Thyroid gland (tissue), 4 donors: ENCODE measurements at regions not wholly inside any gene's neighbourhood (a gene's known extent, or its start where the extent isn't known, plus 50 kb on each side); places are given as distances from the start of the nearest gene placed in this dataset.

ENCODE experiments used
- DNase-seq, 2 donors: peaks; one replicate each; pipeline ENCODE4 v3.0.0-alpha.2; 2019
- H3K27ac ChIP-seq, 3 donors: fragments of 200-600 bp; sonication (generic); 1 replicate in 2 of 3; 2 replicates in 1 of 3; pipeline ENCODE4 v1.5.1; 2016 to 2019; ENCODE audit warnings: mild to moderate bottlenecking in 1 of 3, moderate library complexity in 1 of 3
- H3K27me3 ChIP-seq: fragments of 200-600 bp; sonication (generic); one replicate; pipeline ENCODE4 v1.5.1; 2019
- H3K36me3 ChIP-seq, 2 donors: fragments of 200-600 bp; sonication (generic); one replicate each; pipeline ENCODE4 v1.5.1; 2016 to 2019
- H3K4me1 ChIP-seq, 2 donors: fragments of 200-600 bp; sonication (generic); one replicate each; pipeline ENCODE4 v1.5.1; 2017 to 2019
- H3K4me3 ChIP-seq, 3 donors: fragments of 200-600 bp; sonication (generic); replicated peaks in 1 of 3; 1 replicate in 2 of 3; 2 replicates in 1 of 3; pipeline ENCODE4 v1.5.1; 2016; ENCODE audit warnings: mild to moderate bottlenecking in 1 of 3
- H3K9me3 ChIP-seq: fragments of 200-600 bp; sonication (generic); one replicate; pipeline ENCODE4 v1.5.1; 2017
- POLR2A ChIP-seq, 2 donors: fragments of 450-650 bp; IDR thresholded peaks; one replicate each; pipeline ENCODE4 v1.6.1; 2017; ENCODE audit warnings: antibody characterized with exemption in 2 of 2, mild to moderate bottlenecking in 2 of 2, moderate library complexity in 1 of 2
- WGBS, 2 donors: methylation state at CpG; one replicate each; pipeline ENCODE4 v1.1.5; 2017; 5-methylcytosine and 5-hydroxymethylcytosine counted together
- intact Hi-C: fragments of 100-400 bp; cut with DNase I; formaldehyde crosslinking; loops from one replicate; pipeline ENCODE4 v1.15.1; 2023
- TF ChIP-seq, protein P1 (sequence below), 6 experiments: fragments of 200-600 bp in 3 of 6; fragments of 450-650 bp in 3 of 6; sonication (generic) in 3 of 6; IDR thresholded peaks; one replicate each; pipeline ENCODE4 v1.5.1; 2016 to 2019; ENCODE audit warnings: antibody characterized with exemption in 6 of 6, mild to moderate bottlenecking in 2 of 6, inconsistent platforms in 1 of 6, moderate library complexity in 1 of 6

DNA sequence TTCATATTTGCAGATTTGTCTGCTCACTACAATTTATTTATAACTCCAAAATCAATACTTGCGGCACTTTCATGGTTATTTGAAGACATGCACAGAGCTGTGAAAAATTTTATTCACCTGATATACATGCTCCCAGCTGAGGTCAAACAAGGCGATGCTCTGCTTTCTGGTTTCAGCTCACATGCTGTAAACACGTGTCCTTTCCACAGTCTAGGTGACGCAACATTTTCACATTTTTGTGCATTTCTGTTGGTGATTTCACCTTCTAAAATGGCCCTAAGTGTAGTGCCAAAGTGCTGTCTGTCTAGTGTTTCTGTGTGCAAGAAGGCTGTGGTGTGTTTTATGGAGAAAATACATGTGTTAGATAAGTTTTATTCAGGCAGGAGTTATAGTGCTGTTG is 650.5 kb downstream of the RNF144B start:
- no peak for TF ChIP-seq POLR2A (IDR thresholded peaks at IDR 0.05)
- TF ChIP-seq, protein P1, sequence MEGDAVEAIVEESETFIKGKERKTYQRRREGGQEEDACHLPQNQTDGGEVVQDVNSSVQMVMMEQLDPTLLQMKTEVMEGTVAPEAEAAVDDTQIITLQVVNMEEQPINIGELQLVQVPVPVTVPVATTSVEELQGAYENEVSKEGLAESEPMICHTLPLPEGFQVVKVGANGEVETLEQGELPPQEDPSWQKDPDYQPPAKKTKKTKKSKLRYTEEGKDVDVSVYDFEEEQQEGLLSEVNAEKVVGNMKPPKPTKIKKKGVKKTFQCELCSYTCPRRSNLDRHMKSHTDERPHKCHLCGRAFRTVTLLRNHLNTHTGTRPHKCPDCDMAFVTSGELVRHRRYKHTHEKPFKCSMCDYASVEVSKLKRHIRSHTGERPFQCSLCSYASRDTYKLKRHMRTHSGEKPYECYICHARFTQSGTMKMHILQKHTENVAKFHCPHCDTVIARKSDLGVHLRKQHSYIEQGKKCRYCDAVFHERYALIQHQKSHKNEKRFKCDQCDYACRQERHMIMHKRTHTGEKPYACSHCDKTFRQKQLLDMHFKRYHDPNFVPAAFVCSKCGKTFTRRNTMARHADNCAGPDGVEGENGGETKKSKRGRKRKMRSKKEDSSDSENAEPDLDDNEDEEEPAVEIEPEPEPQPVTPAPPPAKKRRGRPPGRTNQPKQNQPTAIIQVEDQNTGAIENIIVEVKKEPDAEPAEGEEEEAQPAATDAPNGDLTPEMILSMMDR (IDR thresholded peaks at IDR 0.05) = no peak
- no peaks in the 10 kb centered on the region for H3K36me3 ChIP-seq
- H3K27me3 ChIP-seq = no peaks in the 10 kb centered on the region
- DNase-seq = no peak
- H3K4me3 ChIP-seq = no peak overlapping the region
- intact Hi-C loops = no loop called here
- 95 to 96% methylated on average over 4 of the region's 4 CpGs for WGBS, 2 donors
- peaks cover 25 to 31% of the 10 kb centered on the region in 2 donors for H3K4me1 ChIP-seq
- H3K9me3 ChIP-seq = no peaks in the 10 kb centered on the region
- H3K27ac ChIP-seq = no peak overlapping the region

GRCh38 chr6:19039287-19039686 is 652.1 kb downstream of the RNF144B start:
- no peaks in the 10 kb centered on the region for H3K36me3 ChIP-seq
- H3K4me1 ChIP-seq = peaks cover 14 to 17% of the 10 kb centered on the region in 2 donors
- no peaks in the 10 kb centered on the region for H3K9me3 ChIP-seq
- H3K27ac ChIP-seq = no peak overlapping the region
- H3K27me3 ChIP-seq = no peaks in the 10 kb centered on the region
- TF ChIP-seq, protein P1 (IDR thresholded peaks at IDR 0.05) = no peak
- no peak for TF ChIP-seq POLR2A (IDR thresholded peaks at IDR 0.05)
- intact Hi-C loops = no loop called here
- DNase-seq = no peak
- no peak overlapping the region for H3K4me3 ChIP-seq

DNA sequence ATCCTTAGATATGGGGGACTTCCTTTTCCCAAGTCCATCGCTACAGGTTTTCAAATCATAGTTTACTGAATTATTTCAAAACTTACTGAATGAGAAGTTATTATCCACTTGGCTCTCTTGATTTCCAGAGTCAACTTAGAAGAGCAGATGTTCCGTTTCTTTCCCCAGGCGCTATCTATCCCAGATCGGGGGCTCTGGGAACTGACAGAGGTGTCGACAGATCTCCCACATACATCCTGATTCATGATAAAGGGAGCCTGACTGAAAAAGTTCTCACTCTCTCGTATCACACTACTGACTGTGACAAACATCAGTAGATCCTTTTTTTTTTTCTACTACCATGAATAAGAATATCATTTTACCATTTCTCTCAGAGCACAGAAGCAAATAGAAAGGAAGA is 654.8 kb downstream of the RNF144B start:
- no peak overlapping the region for H3K27ac ChIP-seq
- 77 to 83% methylated on average over 6 of the region's 6 CpGs for WGBS, 2 donors
- H3K9me3 ChIP-seq = no peaks in the 10 kb centered on the region

GRCh38 chr6:19042420-19042819 is 655.3 kb downstream of the RNF144B start:
- no peaks in the 10 kb centered on the region for H3K9me3 ChIP-seq
- 58 to 77% methylated on average over 5 of the region's 5 CpGs for WGBS, 2 donors
- intact Hi-C loops = no loop called here
- H3K36me3 ChIP-seq = no peaks in the 10 kb centered on the region
- H3K4me3 ChIP-seq = no peak overlapping the region
- H3K27ac ChIP-seq = no peak overlapping the region
- no peaks in the 10 kb centered on the region for H3K27me3 ChIP-seq
- DNase-seq = no peak
- TF ChIP-seq, protein P1 (IDR thresholded peaks at IDR 0.05) = no peak
- TF ChIP-seq POLR2A (IDR thresholded peaks at IDR 0.05) = no peak
- H3K4me1 ChIP-seq = no peaks in the 10 kb centered on the region

More for the DNA sequence above, 654.8 kb downstream of the RNF144B start:
- TF ChIP-seq, protein P1 (IDR thresholded peaks at IDR 0.05) = no peak
- no peak for TF ChIP-seq POLR2A (IDR thresholded peaks at IDR 0.05)
- Histone ChIP-seq H3K4me1 (no peaks in the 10 kb centered on the region), H3K27me3 (no peaks in the 10 kb centered on the region), H3K4me3 (no peak overlapping the region), H3K36me3 (no peaks in the 10 kb centered on the region)
- no peak for DNase-seq
- intact Hi-C loops = no loop called here

- Histone ChIP-seq H3K27ac (no peak overlapping the region), H3K27me3 (no peaks in the 10 kb centered on the region), H3K9me3 (no peaks in the 10 kb centered on the region), H3K4me1 (no peaks in the 10 kb centered on the region), H3K4me3 (no peak overlapping the region), H3K36me3 (no peaks in the 10 kb centered on the region)
- WGBS, 2 donors = 92 to 100% methylated on average over 3 of the region's 3 CpGs
- TF ChIP-seq POLR2A (IDR thresholded peaks at IDR 0.05) = no peak
- TF ChIP-seq, protein P1 (IDR thresholded peaks at IDR 0.05) = no peak
- no peak for DNase-seq
- intact Hi-C loops = no loop called here
These were observed 663.6 kb downstream of the RNF144B start for GRCh38 chr6:19050765-19051164.
